Naive thymus-derived CD4-positive, alpha-beta T cell (primary cell): ENCODE measurements at regions not wholly inside any gene's neighbourhood (a gene's known extent, or its start where the extent isn't known, plus 50 kb on each side); places are given as distances from the start of the nearest gene placed in this dataset.
"Not testable (repeated sequence)": the region's sequence is repeated elsewhere in the genome, so short reads cannot be mapped to it uniquely, and the experiment has no call there.

Experiments used
- ATAC-seq: fragments of 150-1000 bp; cut with Tn5 transposase; 2 replicates; pipeline ENCODE4 v1.10.0; 2021; ENCODE audit warnings: mild to moderate bottlenecking, moderate library complexity
- CTCF ChIA-PET: fragments of 350-600 bp; sonication (Branson Sonifier 250); formaldehyde crosslinking; loops from one replicate; lab custom pipeline; 2021; ENCODE audit warnings: antibody characterized with exemption; lab: Charles Lee
- POLR2A ChIA-PET: fragments of 350-600 bp; sonication (Branson Sonifier 250); formaldehyde crosslinking; loops from one replicate; lab custom pipeline; 2021; ENCODE audit warnings: antibody characterized with exemption, inconsistent platforms; lab: Charles Lee
- DNase-seq, 9 donors: peaks; one replicate each; pipeline versions ENCODE4 v3.0.0 to v3.0.0-alpha.2; 2020 to 2022; ENCODE audit warnings: mixed read lengths in 1 of 9
- H3K27ac ChIP-seq: one replicate; pipeline ENCODE4 v1.7.0; 2013; ENCODE audit warnings: mild to moderate bottlenecking, low read depth, low read length, moderate library complexity
- H3K27me3 ChIP-seq, 2 donors: one replicate each; pipeline ENCODE4 v1.7.0; 2013; ENCODE audit warnings: low read length in 2 of 2, mild to moderate bottlenecking in 2 of 2, moderate library complexity in 2 of 2; ENCODE audit not compliant: control insufficient read depth in 2 of 2, insufficient read depth in 2 of 2
- H3K36me3 ChIP-seq, 3 experiments: 1 replicate in 2 of 3; 2 replicates in 1 of 3; pipeline ENCODE4 v1.7.0; 2013; ENCODE audit warnings: low read length in 3 of 3, mild to moderate bottlenecking in 3 of 3, moderate library complexity in 1 of 3; ENCODE audit not compliant: insufficient read depth in 3 of 3, control insufficient read depth in 2 of 3
- H3K4me1 ChIP-seq, 2 donors: one replicate each; pipeline ENCODE4 v1.7.0; 2013; ENCODE audit warnings: low read length in 2 of 2, mild to moderate bottlenecking in 2 of 2, moderate library complexity in 1 of 2; ENCODE audit not compliant: control insufficient read depth in 2 of 2, insufficient read depth in 2 of 2
- H3K4me3 ChIP-seq: 2 replicates; pipeline ENCODE4 v1.7.0; 2013; ENCODE audit warnings: mild to moderate bottlenecking, low read length
- H3K9me3 ChIP-seq, 3 experiments: 1 replicate in 2 of 3; 2 replicates in 1 of 3; pipeline ENCODE4 v1.7.0; 2013; ENCODE audit warnings: low read length in 3 of 3; ENCODE audit not compliant: control insufficient read depth in 2 of 3
- H3K27ac Mint-ChIP-seq, 9 donors: one replicate each; pipeline ENCODE4 v1.8.0; 2020 to 2022; ENCODE audit warnings: mixed read lengths in 9 of 9, mild to moderate bottlenecking in 8 of 9, moderate library complexity in 5 of 9, inconsistent platforms in 2 of 9
- H3K27me3 Mint-ChIP-seq, 5 donors: one replicate each; pipeline ENCODE4 v1.8.0; 2021 to 2022; ENCODE audit warnings: mixed read lengths in 5 of 5, mild to moderate bottlenecking in 1 of 5
- H3K36me3 Mint-ChIP-seq, 5 donors: one replicate each; pipeline ENCODE4 v1.8.0; 2020 to 2022; ENCODE audit warnings: mixed read lengths in 5 of 5, mild to moderate bottlenecking in 3 of 5, inconsistent platforms in 1 of 5
- H3K4me1 Mint-ChIP-seq, 7 donors: one replicate each; pipeline ENCODE4 v1.8.0; 2020 to 2022; ENCODE audit warnings: mixed read lengths in 7 of 7, mild to moderate bottlenecking in 3 of 7, inconsistent platforms in 1 of 7
- H3K4me3 Mint-ChIP-seq, 10 donors: one replicate each; pipeline ENCODE4 v1.8.0; 2020 to 2022; ENCODE audit warnings: mild to moderate bottlenecking in 10 of 10, mixed read lengths in 10 of 10, moderate library complexity in 6 of 10, inconsistent platforms in 2 of 10
- H3K9me3 Mint-ChIP-seq, 11 donors: one replicate each; pipeline ENCODE4 v1.8.0; 2020 to 2022; ENCODE audit warnings: mixed read lengths in 11 of 11, mild to moderate bottlenecking in 4 of 11, inconsistent platforms in 1 of 11, moderate library complexity in 1 of 11
- intact Hi-C, 2 donors: fragments of 100-400 bp; cut with micrococcal nuclease; formaldehyde crosslinking; loops; one replicate each; pipeline ENCODE4 v1.15.1; 2023

- intact Hi-C loops, result loop anchor here in 1 of 2 donors (10.0 kb wide), 1 partner anchor 138 kb away; no protein-coding TSS in a partner anchor
- POLR2A ChIA-PET, result interaction anchor here (0.7 kb wide), 1 partner anchor 164 kb away, joined by 3 read pairs; no protein-coding TSS in a partner anchor
Observed at GRCh38 chr17:64732336-64733006, 70.4 kb upstream of the SMURF2 start.

GRCh38 chr17:64730023-64730422 lies 67.9 kb upstream of the SMURF2 start:
- H3K27ac ChIP-seq, H3K4me1 ChIP-seq, ATAC-seq, H3K4me1 Mint-ChIP-seq, H3K27me3 Mint-ChIP-seq, H3K27ac Mint-ChIP-seq, DNase-seq, H3K36me3 ChIP-seq, CTCF ChIA-PET, POLR2A ChIA-PET, H3K27me3 ChIP-seq, H3K9me3 ChIP-seq, H3K4me3 ChIP-seq, H3K4me3 Mint-ChIP-seq, H3K36me3 Mint-ChIP-seq, H3K9me3 Mint-ChIP-seq: not testable (repeated sequence)
- intact Hi-C loops, result loop anchor here in 1 of 2 donors (10.0 kb wide), 1 partner anchor 135 kb away; no protein-coding TSS in a partner anchor

More at GRCh38 chr17:64732336-64733006, 70.4 kb upstream of the SMURF2 start:
- ATAC-seq, result no peak
- H3K27ac ChIP-seq, result no peak overlapping the region
- Mint-ChIP-seq H3K27ac (no peak overlapping the region), H3K4me3 (no peak overlapping the region), H3K9me3 (no peaks in the 10 kb centered on the region), H3K27me3 (no peaks in the 10 kb centered on the region), H3K4me1 (peaks cover 0 to 16% (median 9%) of the 10 kb centered on the region in 7 donors), H3K36me3 (no peaks in the 10 kb centered on the region)
- DNase-seq, result no peak
- no peaks in the 10 kb centered on the region for H3K27me3 ChIP-seq
- peaks cover 0 to 4% of the 10 kb centered on the region in 2 donors for H3K4me1 ChIP-seq
- CTCF ChIA-PET, result no interaction called here
- H3K9me3 ChIP-seq, result no peaks in the 10 kb centered on the region
- H3K4me3 ChIP-seq, result no peak overlapping the region
- H3K36me3 ChIP-seq, result no peaks in the 10 kb centered on the region

- H3K4me3 ChIP-seq, result no peak overlapping the region
- intact Hi-C loops, result no loop called here
- Mint-ChIP-seq H3K9me3 (no peaks in the 10 kb centered on the region), H3K4me3 (no peak overlapping the region), H3K4me1 (peaks cover 0 to 6% (median 0%) of the 10 kb centered on the region in 7 donors), H3K27me3 (no peaks in the 10 kb centered on the region), H3K36me3 (no peaks in the 10 kb centered on the region), H3K27ac (no peak overlapping the region)
- ChIA-PET CTCF (no interaction called here), POLR2A (no interaction called here)
- no peak overlapping the region for H3K27ac ChIP-seq
- ATAC-seq (no peak), DNase-seq (no peak)
- no peaks in the 10 kb centered on the region for H3K27me3 ChIP-seq
- no peaks in the 10 kb centered on the region for H3K36me3 ChIP-seq
- no peaks in the 10 kb centered on the region for H3K9me3 ChIP-seq
- no peaks in the 10 kb centered on the region for H3K4me1 ChIP-seq
Observed at GRCh38 chr17:64729201-64729600, 67.1 kb upstream of the SMURF2 start.

- no peaks in the 10 kb centered on the region for H3K9me3 ChIP-seq
- peaks cover 0 to 6% (median 0%) of the 10 kb centered on the region in 7 donors for H3K4me1 Mint-ChIP-seq
- DNase-seq (no peak), ATAC-seq (no peak)
- CTCF ChIA-PET, result interaction anchor here (1.2 kb wide), 1 partner anchor 9 kb away, joined by 4 read pairs; no protein-coding TSS in a partner anchor
- H3K4me3 Mint-ChIP-seq, result no peak overlapping the region
- no peak overlapping the region for H3K4me3 ChIP-seq
- no peaks in the 10 kb centered on the region for H3K4me1 ChIP-seq
- H3K27me3 Mint-ChIP-seq, result no peaks in the 10 kb centered on the region
- POLR2A ChIA-PET, result no interaction called here
- no peak overlapping the region for H3K27ac ChIP-seq
- no peaks in the 10 kb centered on the region for H3K36me3 ChIP-seq
- intact Hi-C loops, result no loop called here
- no peaks in the 10 kb centered on the region for H3K27me3 ChIP-seq
- H3K27ac Mint-ChIP-seq, result no peak overlapping the region
- no peaks in the 10 kb centered on the region for H3K36me3 Mint-ChIP-seq
- H3K9me3 Mint-ChIP-seq, result no peaks in the 10 kb centered on the region
Observed at GRCh38 chr17:64728041-64728695, 66.1 kb upstream of the SMURF2 start.

- DNase-seq, H3K4me3 ChIP-seq, intact Hi-C loops, H3K27ac Mint-ChIP-seq, H3K4me1 Mint-ChIP-seq, H3K9me3 Mint-ChIP-seq, H3K27ac ChIP-seq, H3K4me1 ChIP-seq, H3K36me3 ChIP-seq, H3K27me3 Mint-ChIP-seq, H3K36me3 Mint-ChIP-seq, H3K27me3 ChIP-seq, H3K4me3 Mint-ChIP-seq, ATAC-seq, H3K9me3 ChIP-seq: not testable (repeated sequence)
- CTCF ChIA-PET, result interaction anchor here (1.0 kb wide), 1 partner anchor 14 kb away, joined by 3 read pairs; no protein-coding TSS in a partner anchor
- POLR2A ChIA-PET, result interaction anchor here (0.7 kb wide), 1 partner anchor 245 kb away, joined by 4 read pairs; no protein-coding TSS in a partner anchor
Observed at GRCh38 chr17:64726025-64726424, 63.9 kb upstream of the SMURF2 start.

- DNase-seq, H3K4me3 Mint-ChIP-seq, H3K36me3 Mint-ChIP-seq, H3K27me3 Mint-ChIP-seq, H3K4me3 ChIP-seq, POLR2A ChIA-PET, H3K36me3 ChIP-seq, H3K9me3 Mint-ChIP-seq, H3K27ac Mint-ChIP-seq, ATAC-seq, H3K9me3 ChIP-seq, H3K27ac ChIP-seq, H3K4me1 Mint-ChIP-seq, H3K4me1 ChIP-seq, H3K27me3 ChIP-seq, intact Hi-C loops: not testable (repeated sequence)
- CTCF ChIA-PET, result interaction anchor here (0.5 kb wide), 1 partner anchor 24 kb away, joined by 3 read pairs; no protein-coding TSS in a partner anchor
Observed at GRCh38 chr17:64724246-64724645, 62.1 kb upstream of the SMURF2 start.
